ENCODE measurements at regions not wholly inside any gene's neighbourhood (a gene's known extent, or its start where the extent isn't known, plus 50 kb on each side); places are given as distances from the start of the nearest gene placed in this dataset.

GRCh38 chr2:47313728-47314127 is 55.4 kb upstream of the EPCAM start:
- TF ChIP-seq CTCF (IDR thresholded peaks at IDR 0.05; ENCODE audit: insufficient read depth, low read depth, low read length) (no peak), EZH2 (IDR thresholded peaks at IDR 0.05; ENCODE audit: insufficient read depth, low read length) (no peak)
